HL-60 (cell line): ENCODE measurements at regions not wholly inside any gene's neighbourhood (a gene's known extent, or its start where the extent isn't known, plus 50 kb on each side); places are given as distances from the start of the nearest gene placed in this dataset.

Source experiments
- GABPA ChIP-seq: IDR thresholded peaks from 2 replicates; pipeline ENCODE4 v1.6.1; 2012; ENCODE audit warnings: low read depth
- POLR2AphosphoS5 ChIP-seq: IDR thresholded peaks from 2 replicates; pipeline ENCODE4 v1.6.1; 2012; ENCODE audit warnings: low read depth
- TF ChIP-seq, protein P1 (sequence below): IDR thresholded peaks from one replicate; pipeline ENCODE4 v1.5.1; 2011; ENCODE audit warnings: low read length, control low read depth, inconsistent platforms; ENCODE audit not compliant: insufficient read depth

DNA sequence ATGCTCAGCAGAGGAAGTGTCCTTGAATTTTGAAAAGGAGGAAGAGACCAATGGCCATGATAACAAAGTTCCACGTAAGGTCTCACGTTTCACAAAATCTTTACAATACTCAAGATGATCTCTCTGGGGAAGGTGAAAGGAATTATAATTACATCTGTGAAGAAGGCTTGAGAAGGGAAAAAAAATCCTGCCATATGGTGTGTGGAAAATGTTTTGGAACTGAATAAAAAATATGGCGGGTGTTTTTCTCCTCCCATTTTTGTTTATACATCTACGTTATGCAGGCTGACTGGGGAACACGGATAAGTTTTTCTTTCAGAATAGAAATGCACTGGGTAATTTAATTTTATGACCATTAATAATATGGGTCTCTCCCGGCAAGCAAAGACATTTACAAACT is 425.6 kb upstream of the BRINP1 start:
- TF ChIP-seq, protein P1, sequence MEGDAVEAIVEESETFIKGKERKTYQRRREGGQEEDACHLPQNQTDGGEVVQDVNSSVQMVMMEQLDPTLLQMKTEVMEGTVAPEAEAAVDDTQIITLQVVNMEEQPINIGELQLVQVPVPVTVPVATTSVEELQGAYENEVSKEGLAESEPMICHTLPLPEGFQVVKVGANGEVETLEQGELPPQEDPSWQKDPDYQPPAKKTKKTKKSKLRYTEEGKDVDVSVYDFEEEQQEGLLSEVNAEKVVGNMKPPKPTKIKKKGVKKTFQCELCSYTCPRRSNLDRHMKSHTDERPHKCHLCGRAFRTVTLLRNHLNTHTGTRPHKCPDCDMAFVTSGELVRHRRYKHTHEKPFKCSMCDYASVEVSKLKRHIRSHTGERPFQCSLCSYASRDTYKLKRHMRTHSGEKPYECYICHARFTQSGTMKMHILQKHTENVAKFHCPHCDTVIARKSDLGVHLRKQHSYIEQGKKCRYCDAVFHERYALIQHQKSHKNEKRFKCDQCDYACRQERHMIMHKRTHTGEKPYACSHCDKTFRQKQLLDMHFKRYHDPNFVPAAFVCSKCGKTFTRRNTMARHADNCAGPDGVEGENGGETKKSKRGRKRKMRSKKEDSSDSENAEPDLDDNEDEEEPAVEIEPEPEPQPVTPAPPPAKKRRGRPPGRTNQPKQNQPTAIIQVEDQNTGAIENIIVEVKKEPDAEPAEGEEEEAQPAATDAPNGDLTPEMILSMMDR, result no peak
- no peak for TF ChIP-seq POLR2AphosphoS5
- no peak for TF ChIP-seq GABPA
